Stimulated activated CD4-positive, alpha-beta T cell treated with anti-CD3 and anti-CD28 coated beads, Interleukin-15, amount 100 ng/mL, for 1 hour (primary cell): ENCODE measurements at regions not wholly inside any gene's neighbourhood (a gene's known extent, or its start where the extent isn't known, plus 50 kb on each side); places are given as distances from the start of the nearest gene placed in this dataset.

Experiments
- DNase-seq, 2 donors: peaks; one replicate each; pipeline ENCODE4 v3.0.0-alpha.2; 2020; ENCODE audit warnings: low read depth in 1 of 2, low spot score in 1 of 2

DNA sequence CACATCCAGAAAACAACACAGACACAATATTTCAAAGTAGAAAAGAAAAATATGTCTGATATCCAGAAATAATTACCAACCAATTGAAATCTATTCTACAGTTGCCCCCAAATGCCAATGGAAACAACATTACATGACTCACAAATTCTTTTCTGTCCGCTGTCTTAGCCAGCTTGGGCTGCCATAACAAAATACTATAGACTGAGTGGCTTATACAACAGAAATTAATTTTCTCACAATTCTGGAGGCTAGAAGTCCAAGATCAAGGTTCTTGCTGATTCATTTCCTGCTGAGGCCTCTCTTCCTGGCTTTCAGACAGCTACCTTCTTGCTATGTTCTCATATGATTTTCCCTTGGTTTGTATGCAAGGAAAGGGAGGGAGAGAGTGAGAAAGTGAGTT, 698.1 kb downstream of the DHX35 start:
- no peak for DNase-seq

GRCh38 chr20:39658662-39659409, 696.7 kb downstream of the DHX35 start:
- no peak for DNase-seq

DNA sequence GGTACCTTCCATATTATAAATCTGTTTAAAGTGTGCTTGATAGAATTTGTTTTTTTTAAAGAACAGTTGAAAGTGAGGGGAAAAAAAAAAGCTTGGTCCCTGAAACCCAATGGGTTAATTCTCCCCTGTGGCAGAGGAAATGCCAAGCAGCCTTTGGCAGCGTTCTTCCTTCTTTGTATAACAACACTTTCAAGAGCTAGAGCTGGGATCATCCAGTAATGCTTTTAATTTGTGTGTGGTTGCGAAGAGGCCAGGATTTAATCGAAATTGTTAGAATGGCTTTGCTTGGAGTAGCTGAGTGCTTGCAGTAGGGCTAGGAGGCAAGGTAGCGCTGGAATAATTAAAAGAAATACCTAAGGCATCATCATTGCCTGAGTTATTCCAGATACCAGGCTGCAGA, 692.0 kb downstream of the DHX35 start:
- DNase-seq, result no peak

DNA sequence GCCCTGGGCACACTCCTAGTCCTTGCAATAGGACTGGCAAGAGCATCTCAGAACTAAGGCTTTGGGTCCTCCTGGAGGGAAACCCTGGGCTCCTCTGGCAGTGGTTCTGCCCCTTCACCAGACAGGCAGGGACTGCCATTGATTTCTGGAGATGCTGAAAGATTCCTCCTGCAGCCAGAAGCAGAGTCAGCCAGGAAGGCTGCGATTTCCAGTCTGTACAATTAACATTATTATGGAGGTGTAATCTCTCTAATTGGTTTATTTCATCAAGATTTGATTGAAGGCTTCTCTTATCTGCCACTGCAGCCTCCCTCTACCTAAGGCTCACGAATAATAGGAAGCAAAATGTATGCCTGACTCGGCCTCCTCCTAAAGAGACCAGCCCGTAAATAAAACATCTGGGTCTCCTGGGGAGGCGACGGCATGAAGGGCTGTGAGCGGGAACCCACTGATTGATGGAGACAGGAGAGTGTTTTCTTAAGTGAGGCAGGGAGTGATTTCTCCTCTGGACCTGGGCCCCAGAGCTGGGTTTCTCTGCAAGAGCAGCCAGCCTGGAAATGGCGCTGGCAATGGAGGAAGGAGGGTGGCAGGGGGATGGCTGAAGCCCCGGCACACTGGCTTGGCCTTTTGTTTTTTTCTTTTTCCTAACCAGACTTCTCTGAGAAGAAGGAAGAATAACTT, 689.6 kb downstream of the DHX35 start:
- no peak for DNase-seq

DNA sequence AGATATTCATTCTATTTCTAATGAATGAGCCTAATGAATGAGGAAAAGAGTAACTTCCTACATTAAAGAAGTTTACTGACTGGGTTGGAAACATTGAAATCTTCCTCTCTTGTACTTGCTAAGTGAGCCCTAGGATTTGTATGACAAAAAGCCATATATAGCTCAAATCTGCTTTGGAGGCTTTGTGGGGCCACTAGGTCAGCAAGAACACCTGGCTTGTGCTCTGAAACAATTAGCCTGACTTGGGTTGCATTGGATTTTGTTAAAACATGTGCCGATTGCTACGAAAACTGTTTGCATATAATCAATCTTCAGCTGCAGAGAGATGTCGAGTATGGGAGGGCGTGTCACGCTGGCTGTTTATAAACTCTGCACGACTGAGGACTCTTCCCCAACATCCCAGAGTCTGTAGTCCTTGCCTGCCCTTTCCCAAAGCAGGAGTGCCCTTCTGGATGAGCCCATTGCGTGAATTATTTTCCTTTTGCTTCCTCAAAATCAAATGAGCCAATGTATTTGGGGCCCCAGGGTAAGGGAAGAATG, 684.8 kb downstream of the DHX35 start:
- no peak for DNase-seq

DNA sequence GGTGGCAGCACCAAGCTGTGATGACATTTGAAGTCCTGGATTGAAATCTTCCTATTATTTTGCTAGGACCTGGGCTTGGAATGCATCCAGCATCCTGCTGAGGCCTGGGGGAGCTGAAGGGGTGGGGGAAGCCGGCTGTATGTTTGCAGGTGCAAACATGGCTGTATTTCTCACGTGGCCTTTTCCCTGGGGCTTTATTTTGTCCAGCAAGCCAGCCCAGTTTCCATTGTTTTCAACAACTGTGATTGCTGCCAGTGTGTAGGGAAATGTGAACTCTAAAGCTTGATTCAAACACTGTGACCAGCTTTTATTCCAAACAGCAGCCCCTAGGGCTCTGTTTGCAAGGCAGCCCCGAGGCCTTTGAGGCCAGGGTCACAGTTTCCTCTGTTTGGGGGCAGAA, 683.0 kb downstream of the DHX35 start:
- no peak for DNase-seq

- no peak for DNase-seq
Observed at GRCh38 chr20:39643292-39643691, 681.1 kb downstream of the DHX35 start.

- no peak for DNase-seq
Observed at GRCh38 chr20:39641423-39641822, 679.3 kb downstream of the DHX35 start.

- DNase-seq, result no peak
Observed at GRCh38 chr20:39640147-39640546, 678.0 kb downstream of the DHX35 start.

DNA sequence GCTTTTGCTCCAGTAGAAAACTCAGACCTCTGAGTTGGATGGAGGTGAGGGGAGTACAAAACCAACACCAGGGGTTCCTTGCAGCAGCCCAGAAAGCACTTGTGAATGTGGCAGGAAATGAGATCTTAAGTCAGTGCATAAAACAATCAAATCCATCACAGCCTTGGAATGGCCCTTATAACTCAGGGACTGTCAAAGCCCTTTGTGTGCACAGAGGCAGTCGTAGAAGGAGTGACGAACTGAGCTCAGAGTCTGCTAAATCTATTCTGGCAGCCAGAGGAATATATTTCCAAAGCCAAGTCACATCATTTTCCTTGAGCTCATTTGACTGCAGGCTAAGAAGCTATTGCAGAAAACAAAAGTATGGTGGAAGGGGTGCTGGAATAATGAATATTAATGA, 676.6 kb downstream of the DHX35 start:
- no peak for DNase-seq

DNA sequence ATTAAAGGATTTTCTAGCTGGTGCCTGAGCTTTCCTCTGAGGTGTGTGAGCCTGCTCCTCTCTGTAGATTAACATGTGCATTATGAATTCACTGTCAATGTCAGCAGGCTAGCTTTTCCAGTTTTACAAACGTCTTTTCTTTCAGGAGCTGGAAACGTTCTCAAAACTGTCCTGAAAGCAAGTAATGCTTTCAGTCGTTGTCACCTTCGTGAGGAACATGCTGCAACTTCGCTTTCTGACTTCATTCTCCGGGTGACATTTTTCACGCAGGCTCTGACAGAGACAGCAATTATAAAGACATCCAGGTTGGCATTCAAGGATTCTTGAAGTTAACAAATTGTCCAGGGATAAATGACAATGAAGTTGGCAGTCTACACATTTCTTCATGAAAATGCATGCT, 671.5 kb downstream of the DHX35 start:
- DNase-seq, result no peak

GRCh38 chr20:39632757-39633156, 670.6 kb downstream of the DHX35 start:
- DNase-seq, result no peak

GRCh38 chr20:39632176-39632575, 670.0 kb downstream of the DHX35 start:
- no peak for DNase-seq

DNA sequence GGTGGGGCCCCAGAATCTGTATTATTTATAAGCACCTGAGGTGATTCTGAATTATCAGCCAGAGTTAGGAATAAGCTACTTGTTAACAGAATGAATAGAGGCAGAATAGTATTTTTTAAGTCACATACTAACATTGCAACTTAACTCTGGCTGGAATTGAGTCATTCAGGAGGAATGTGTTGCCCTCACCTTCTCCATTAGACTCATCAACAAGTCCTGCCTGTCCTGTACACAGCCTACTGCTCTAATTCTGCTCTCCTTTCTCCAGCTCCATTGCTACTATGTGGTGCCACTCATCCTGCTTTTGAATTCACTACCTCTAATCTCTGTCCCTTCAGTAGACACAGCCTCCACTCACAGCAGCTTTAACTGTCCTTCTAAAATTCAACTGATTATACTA, 669.4 kb downstream of the DHX35 start:
- DNase-seq, result no peak

DNA sequence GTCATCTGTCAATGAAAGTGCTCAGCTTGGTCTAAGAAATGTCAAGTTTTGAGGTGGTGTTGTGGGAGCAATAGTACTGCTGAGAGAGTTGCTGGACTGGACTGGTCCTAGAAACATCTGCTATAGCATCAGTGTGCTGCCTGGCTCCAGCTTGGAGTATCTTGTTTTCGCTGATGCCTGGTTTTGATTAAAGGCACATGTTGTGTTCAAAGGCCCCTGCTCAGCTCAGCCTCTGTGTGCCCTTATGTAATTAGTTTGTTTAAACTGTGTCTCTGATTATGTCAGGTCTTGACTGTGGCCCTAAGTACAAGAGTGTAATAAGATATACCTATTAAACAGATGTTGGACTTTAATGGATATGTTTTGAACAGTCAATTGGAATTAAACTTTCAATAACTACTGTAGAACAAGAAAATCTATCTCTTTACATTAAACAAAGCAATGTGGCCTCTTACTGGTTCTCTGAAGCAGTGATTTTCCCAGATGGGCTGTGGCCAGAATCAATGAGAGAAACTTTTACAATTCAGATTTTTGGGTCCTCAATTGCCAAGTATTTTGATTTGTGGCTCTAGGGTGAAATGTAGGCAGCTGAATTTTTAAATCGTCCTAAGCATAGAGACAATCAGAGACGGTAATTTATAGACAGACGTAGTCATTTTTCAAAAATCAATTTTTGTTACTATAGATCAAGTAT, 668.2 kb downstream of the DHX35 start:
- DNase-seq, result no peak

DNA sequence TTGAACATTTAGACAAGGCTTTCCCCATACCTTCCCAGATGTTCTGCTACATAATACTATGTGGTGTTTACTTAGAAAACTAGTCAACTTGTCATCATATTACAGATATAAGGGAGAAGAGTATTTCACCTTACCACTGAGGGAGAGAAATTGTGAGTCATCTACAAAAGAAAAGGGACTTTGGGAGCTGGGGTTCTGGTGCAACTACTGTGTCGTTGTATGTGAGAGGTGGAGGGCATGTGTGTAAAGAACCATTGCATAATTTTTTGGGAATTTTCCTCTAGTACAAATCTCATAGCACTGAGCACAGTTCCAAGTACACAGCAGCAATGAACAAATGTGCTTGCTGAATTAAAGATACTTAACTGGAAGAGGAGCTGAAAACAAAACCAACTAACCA, 665.6 kb downstream of the DHX35 start:
- DNase-seq, result no peak

DNA sequence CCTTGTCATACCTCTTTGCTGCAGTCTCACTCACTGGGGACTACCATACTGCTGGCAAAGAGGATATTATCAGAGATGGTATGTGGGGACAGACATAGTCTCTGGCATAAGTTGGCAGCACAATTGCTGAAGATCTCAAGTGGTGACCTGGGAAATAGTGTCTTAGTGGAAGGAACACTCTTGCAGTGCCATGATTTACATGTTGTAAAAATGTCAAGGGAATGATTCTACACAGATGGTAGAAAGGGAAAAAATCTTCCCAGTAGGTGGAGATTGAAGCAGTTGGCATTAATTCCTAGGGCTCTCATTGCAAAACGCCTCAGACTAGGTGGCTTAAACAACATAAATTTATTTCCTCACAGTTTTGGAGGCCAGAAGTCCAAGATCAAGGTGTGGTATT, 662.2 kb downstream of the DHX35 start:
- DNase-seq, result no peak

GRCh38 chr20:39623584-39624234, 661.6 kb downstream of the DHX35 start:
- no peak for DNase-seq

- no peak for DNase-seq
Observed at GRCh38 chr20:39619271-39619785, 657.2 kb downstream of the DHX35 start.

GRCh38 chr20:39611901-39612300, 649.8 kb downstream of the DHX35 start:
- DNase-seq, result no peak

- no peak for DNase-seq
Observed at GRCh38 chr20:39607141-39607540, 645.0 kb downstream of the DHX35 start.
